ENCODE measurements at regions not wholly inside any gene's neighbourhood (a gene's known extent, or its start where the extent isn't known, plus 50 kb on each side); places are given as distances from the start of the nearest gene placed in this dataset.

DNA sequence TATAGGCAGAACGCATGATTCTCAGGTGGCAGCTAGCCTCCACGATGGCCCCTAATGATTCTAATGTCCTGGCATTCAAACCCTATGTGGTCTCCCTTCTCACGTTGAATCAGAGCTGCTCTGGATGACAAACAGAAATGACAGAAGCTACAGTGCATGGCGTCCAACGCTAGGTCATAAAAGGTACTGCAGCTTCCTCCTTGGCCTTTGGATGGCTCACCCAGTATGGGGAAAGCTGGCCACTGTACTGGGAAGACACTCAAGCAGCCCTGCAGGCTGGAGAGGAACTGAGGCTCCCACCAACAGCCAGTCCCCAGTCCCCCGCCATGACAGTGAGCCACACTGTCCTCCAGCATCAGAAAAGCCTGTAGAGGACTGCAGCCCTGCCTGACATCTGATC lies 286.3 kb downstream of the FAM43A start:
- no peak for TF ChIP-seq EZH2 (IDR thresholded peaks at IDR 0.05; ENCODE audit: borderline replicate concordance, low read depth, low read length, severe bottlenecking)
- TF ChIP-seq, protein P1, sequence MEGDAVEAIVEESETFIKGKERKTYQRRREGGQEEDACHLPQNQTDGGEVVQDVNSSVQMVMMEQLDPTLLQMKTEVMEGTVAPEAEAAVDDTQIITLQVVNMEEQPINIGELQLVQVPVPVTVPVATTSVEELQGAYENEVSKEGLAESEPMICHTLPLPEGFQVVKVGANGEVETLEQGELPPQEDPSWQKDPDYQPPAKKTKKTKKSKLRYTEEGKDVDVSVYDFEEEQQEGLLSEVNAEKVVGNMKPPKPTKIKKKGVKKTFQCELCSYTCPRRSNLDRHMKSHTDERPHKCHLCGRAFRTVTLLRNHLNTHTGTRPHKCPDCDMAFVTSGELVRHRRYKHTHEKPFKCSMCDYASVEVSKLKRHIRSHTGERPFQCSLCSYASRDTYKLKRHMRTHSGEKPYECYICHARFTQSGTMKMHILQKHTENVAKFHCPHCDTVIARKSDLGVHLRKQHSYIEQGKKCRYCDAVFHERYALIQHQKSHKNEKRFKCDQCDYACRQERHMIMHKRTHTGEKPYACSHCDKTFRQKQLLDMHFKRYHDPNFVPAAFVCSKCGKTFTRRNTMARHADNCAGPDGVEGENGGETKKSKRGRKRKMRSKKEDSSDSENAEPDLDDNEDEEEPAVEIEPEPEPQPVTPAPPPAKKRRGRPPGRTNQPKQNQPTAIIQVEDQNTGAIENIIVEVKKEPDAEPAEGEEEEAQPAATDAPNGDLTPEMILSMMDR (IDR thresholded peaks at IDR 0.05; ENCODE audit: borderline replicate concordance, extremely low read depth, low read length, poor library complexity, severe bottlenecking), result no peak
- Histone ChIP-seq H3K9me3 (ENCODE audit: insufficient read depth, low read length, severe bottlenecking) (no peaks in the 10 kb centered on the region), H3K36me3 (ENCODE audit: insufficient read depth, low read length) (no peaks in the 10 kb centered on the region), H3K4me3 (ENCODE audit: low read depth in 1 of 2, low read length in 2 of 2) (no peak overlapping the region), H3K4me2 (ENCODE audit: insufficient read depth, low read length) (no peak overlapping the region), H3K27ac (ENCODE audit: low read length) (no peak overlapping the region), H3K79me2 (ENCODE audit: insufficient read depth, low read length) (no peaks in the 10 kb centered on the region), H3K9ac (ENCODE audit: low read depth, low read length) (no peak overlapping the region), H4K20me1 (ENCODE audit: insufficient read depth, low read length) (no peaks in the 10 kb centered on the region), H2AFZ (ENCODE audit: low read depth, low read length) (no peak overlapping the region), H3K27me3 (ENCODE audit: insufficient read depth, low read length, poor library complexity) (peaks cover 4% of the 10 kb centered on the region), H3K4me1 (ENCODE audit: insufficient read depth, low read length) (no peaks in the 10 kb centered on the region)
- no peak for ATAC-seq (ENCODE audit: insufficient read depth, low read depth)
- DNase-seq, result no peak

DNA sequence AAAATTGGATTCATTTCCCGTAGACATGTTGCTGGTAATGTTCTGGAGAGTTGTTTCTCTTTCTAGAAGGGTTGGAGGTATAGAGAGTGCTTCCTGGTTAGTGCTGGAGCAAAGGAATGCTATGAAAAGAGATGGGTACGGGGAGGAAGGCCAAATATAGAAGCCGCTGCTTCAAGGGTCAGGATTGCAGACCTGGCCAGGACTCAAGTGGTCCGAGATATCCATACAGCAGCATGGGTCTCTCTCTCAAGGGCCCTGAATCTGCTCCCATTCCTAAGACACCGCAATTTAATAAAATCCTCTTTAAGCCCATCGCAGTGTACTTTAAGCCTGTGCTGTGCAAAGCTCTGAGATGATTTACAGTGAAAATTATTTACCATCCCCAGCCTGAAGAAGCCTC lies 287.0 kb downstream of the FAM43A start:
- no peaks in the 10 kb centered on the region for H3K79me2 ChIP-seq (ENCODE audit: insufficient read depth, low read length)
- H3K36me3 ChIP-seq (ENCODE audit: insufficient read depth, low read length), result no peaks in the 10 kb centered on the region
- no peak overlapping the region for H3K9ac ChIP-seq (ENCODE audit: low read depth, low read length)
- no peaks in the 10 kb centered on the region for H4K20me1 ChIP-seq (ENCODE audit: insufficient read depth, low read length)
- H3K27me3 ChIP-seq (ENCODE audit: insufficient read depth, low read length, poor library complexity), result peaks cover 4% of the 10 kb centered on the region
- H3K4me1 ChIP-seq (ENCODE audit: insufficient read depth, low read length), result no peaks in the 10 kb centered on the region
- no peak overlapping the region for H3K4me2 ChIP-seq (ENCODE audit: insufficient read depth, low read length)
- H3K27ac ChIP-seq (ENCODE audit: low read length), result no peak overlapping the region
- no peak overlapping the region for H3K4me3 ChIP-seq (ENCODE audit: low read depth in 1 of 2, low read length in 2 of 2)
- ATAC-seq (ENCODE audit: insufficient read depth, low read depth) (no peak), DNase-seq (no peak)
- no peak for TF ChIP-seq EZH2 (IDR thresholded peaks at IDR 0.05; ENCODE audit: borderline replicate concordance, low read depth, low read length, severe bottlenecking)
- TF ChIP-seq, protein P1 (IDR thresholded peaks at IDR 0.05; ENCODE audit: borderline replicate concordance, extremely low read depth, low read length, poor library complexity, severe bottlenecking), result no peak
- H3K9me3 ChIP-seq (ENCODE audit: insufficient read depth, low read length, severe bottlenecking), result no peaks in the 10 kb centered on the region
- H2AFZ ChIP-seq (ENCODE audit: low read depth, low read length), result no peak overlapping the region

DNA sequence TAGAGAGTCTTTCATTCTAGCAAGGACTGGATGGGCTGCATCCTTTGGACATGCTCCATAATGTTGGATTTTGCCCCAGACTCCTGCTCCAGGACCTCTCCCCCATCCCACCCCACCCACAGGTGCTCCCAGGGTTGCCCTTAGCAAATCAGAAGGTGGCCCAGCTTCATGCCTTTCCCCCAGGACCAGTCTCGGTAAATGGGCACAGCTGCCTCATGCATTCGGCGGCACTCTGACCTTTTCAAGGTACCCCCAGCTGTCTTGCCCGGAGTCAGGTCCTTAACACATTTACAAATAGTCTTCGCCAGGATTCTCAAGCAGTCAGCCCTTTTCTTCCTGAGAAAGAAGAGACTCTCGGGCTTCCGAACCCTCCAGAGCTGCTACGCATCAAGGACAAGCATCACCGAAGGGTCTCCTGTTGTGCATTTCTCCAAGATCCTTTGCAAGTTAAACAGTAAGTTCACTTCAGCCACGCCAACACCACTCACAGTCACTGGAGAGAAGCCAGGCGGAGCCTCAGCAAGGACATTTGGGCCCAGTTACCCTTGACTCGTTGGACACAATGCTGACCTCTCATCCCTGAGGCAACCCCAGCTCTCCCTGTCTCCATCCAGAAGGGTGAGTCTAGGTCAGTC lies 287.8 kb downstream of the FAM43A start:
- H3K4me2 ChIP-seq (ENCODE audit: insufficient read depth, low read length), result no peak overlapping the region
- no peak overlapping the region for H2AFZ ChIP-seq (ENCODE audit: low read depth, low read length)
- no peaks in the 10 kb centered on the region for H3K4me1 ChIP-seq (ENCODE audit: insufficient read depth, low read length)
- no peak overlapping the region for H3K4me3 ChIP-seq (ENCODE audit: low read depth in 1 of 2, low read length in 2 of 2)
- H3K9ac ChIP-seq (ENCODE audit: low read depth, low read length), result no peak overlapping the region
- no peaks in the 10 kb centered on the region for H4K20me1 ChIP-seq (ENCODE audit: insufficient read depth, low read length)
- no peaks in the 10 kb centered on the region for H3K9me3 ChIP-seq (ENCODE audit: insufficient read depth, low read length, severe bottlenecking)
- H3K79me2 ChIP-seq (ENCODE audit: insufficient read depth, low read length), result no peaks in the 10 kb centered on the region
- TF ChIP-seq, protein P1 (IDR thresholded peaks at IDR 0.05; ENCODE audit: borderline replicate concordance, extremely low read depth, low read length, poor library complexity, severe bottlenecking), result no peak
- no peak for TF ChIP-seq EZH2 (IDR thresholded peaks at IDR 0.05; ENCODE audit: borderline replicate concordance, low read depth, low read length, severe bottlenecking)
- no peak overlapping the region for H3K27ac ChIP-seq (ENCODE audit: low read length)
- DNase-seq (no peak), ATAC-seq (ENCODE audit: insufficient read depth, low read depth) (no peak)
- no peaks in the 10 kb centered on the region for H3K36me3 ChIP-seq (ENCODE audit: insufficient read depth, low read length)
- peaks cover 4% of the 10 kb centered on the region for H3K27me3 ChIP-seq (ENCODE audit: insufficient read depth, low read length, poor library complexity)
